Mammary epithelial cell (primary cell): ENCODE measurements at regions not wholly inside any gene's neighbourhood (a gene's known extent, or its start where the extent isn't known, plus 50 kb on each side); places are given as distances from the start of the nearest gene placed in this dataset.

ENCODE experiments used
- EZH2 ChIP-seq: IDR thresholded peaks from 2 replicates; pipeline ENCODE4 v1.6.1; 2012; ENCODE audit warnings: low read length, inconsistent platforms, borderline replicate concordance
- TF ChIP-seq, protein P1 (sequence below), 2 donors: IDR thresholded peaks in 1 of 2; conservative IDR thresholded peaks in 1 of 2; 2 replicates each; pipeline ENCODE4 v1.5.1; 2011 to 2012; ENCODE audit warnings: inconsistent platforms in 2 of 2, low read length in 2 of 2, mild to moderate bottlenecking in 2 of 2, control low read depth in 1 of 2, low read depth in 1 of 2; ENCODE audit not compliant: insufficient read depth in 1 of 2; ENCODE audit errors: extremely low read depth in 1 of 2

DNA sequence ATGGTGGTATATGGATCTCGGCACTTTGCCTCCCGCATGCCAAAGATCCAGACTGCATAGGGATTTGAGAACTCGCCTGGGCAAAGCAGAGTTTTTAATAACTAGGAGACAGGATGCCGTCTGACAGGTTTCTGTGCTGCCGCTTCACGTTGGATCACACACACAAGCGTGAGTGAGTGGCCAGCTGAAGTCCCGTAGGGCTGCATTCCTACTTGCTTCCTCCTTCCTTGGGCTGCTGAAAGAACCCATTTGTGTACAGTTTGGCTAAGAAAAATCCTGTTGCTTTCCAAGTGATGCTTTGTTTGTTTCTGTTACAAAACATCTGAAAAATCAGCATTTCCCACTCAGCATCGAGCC lies 604.3 kb upstream of the CFAP20DC start:
- TF ChIP-seq, protein P1, sequence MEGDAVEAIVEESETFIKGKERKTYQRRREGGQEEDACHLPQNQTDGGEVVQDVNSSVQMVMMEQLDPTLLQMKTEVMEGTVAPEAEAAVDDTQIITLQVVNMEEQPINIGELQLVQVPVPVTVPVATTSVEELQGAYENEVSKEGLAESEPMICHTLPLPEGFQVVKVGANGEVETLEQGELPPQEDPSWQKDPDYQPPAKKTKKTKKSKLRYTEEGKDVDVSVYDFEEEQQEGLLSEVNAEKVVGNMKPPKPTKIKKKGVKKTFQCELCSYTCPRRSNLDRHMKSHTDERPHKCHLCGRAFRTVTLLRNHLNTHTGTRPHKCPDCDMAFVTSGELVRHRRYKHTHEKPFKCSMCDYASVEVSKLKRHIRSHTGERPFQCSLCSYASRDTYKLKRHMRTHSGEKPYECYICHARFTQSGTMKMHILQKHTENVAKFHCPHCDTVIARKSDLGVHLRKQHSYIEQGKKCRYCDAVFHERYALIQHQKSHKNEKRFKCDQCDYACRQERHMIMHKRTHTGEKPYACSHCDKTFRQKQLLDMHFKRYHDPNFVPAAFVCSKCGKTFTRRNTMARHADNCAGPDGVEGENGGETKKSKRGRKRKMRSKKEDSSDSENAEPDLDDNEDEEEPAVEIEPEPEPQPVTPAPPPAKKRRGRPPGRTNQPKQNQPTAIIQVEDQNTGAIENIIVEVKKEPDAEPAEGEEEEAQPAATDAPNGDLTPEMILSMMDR (conservative IDR thresholded peaks at IDR 0.05 in 1 of 2, IDR thresholded peaks at IDR 0.05 in 1 of 2; ENCODE audit: extremely low read depth in 1 of 2, insufficient read depth in 1 of 2, low read depth in 1 of 2, low read length in 2 of 2), result no peak
- no peak for TF ChIP-seq EZH2
